ENCODE measurements at regions not wholly inside any gene's neighbourhood (a gene's known extent, or its start where the extent isn't known, plus 50 kb on each side); places are given as distances from the start of the nearest gene placed in this dataset.

- ChIA-PET POLR2A (ENCODE audit: unreplicated experiment) (no interaction called here), CTCF (no interaction called here)
- Histone ChIP-seq H3K23ac (ENCODE audit: low read depth, low read length) (no peak overlapping the region), H2AK5ac (ENCODE audit: low read depth, low read length) (no peak overlapping the region), H2BK120ac (ENCODE audit: low read depth, low read length) (no peak overlapping the region), H3K4ac (ENCODE audit: low read depth, low read length) (no peak overlapping the region), H3K18ac (ENCODE audit: low read depth, low read length) (no peak overlapping the region), H4K5ac (ENCODE audit: low read depth, low read length) (no peak overlapping the region), H2BK15ac (ENCODE audit: low read depth, low read length) (no peak overlapping the region), H2AFZ (replicated peaks; ENCODE audit: low read length, poor library complexity) (no peak overlapping the region), H4K20me1 (ENCODE audit: insufficient read depth, low read length) (no peaks in the 10 kb centered on the region), H3K27me3 (ENCODE audit: control insufficient read depth, insufficient read depth, low read length) (peaks cover 2% of the 10 kb centered on the region; the same call in 1 of the 2 replicates), H2BK20ac (ENCODE audit: low read depth, low read length) (no peak overlapping the region), H3K4me3 (ENCODE audit: insufficient read depth, low read depth, low read length) (no peak overlapping the region), H4K8ac (ENCODE audit: low read depth in 2 of 2, low read length in 2 of 2) (no peak overlapping the region), H2BK5ac (ENCODE audit: low read depth, low read length, poor library complexity, severe bottlenecking) (no peak overlapping the region), H3K14ac (replicated peaks; ENCODE audit: low read depth, low read length) (no peak overlapping the region), H3K4me1 (ENCODE audit: control insufficient read depth, insufficient read depth, low read length) (no peaks in the 10 kb centered on the region), H3K4me2 (ENCODE audit: low read depth, low read length) (no peak overlapping the region), H4K91ac (ENCODE audit: insufficient read depth, low read depth, low read length) (no peak overlapping the region), H3K9ac (ENCODE audit: low read depth, low read length) (no peak overlapping the region), H2AK9ac (replicated peaks; ENCODE audit: low read depth, low read length, poor library complexity) (no peak overlapping the region), H3K56ac (ENCODE audit: extremely low read depth, insufficient read depth, low read length) (no peak overlapping the region), H3K36me3 (ENCODE audit: control insufficient read depth, insufficient read depth, low read length) (no peaks in the 10 kb centered on the region), H3K9me3 (ENCODE audit: control insufficient read depth, insufficient read depth, low read length) (no peaks in the 10 kb centered on the region; the same call in 1 of the 2 replicates), H3K9me1 (ENCODE audit: insufficient read depth, low read length) (no peaks in the 10 kb centered on the region), H3K27ac (ENCODE audit: insufficient read depth, low read length) (no peak overlapping the region), H3K79me1 (ENCODE audit: low read depth in 1 of 2, low read length in 2 of 2) (no peaks in the 10 kb centered on the region)
- intact Hi-C loops (cut with micrococcal nuclease) (no loop called here), dilution Hi-C loops (cut with HindIII; ENCODE audit: low sequenced_read_pairs, unreplicated experiment) (no loop called here), in situ Hi-C loops (cut with MboI; ENCODE audit: low sequenced_read_pairs) (no loop called here)
- WGBS, 2 experiments (ENCODE audit: extremely low coverage in 2 of 2, insufficient read length in 1 of 2): no CpG with 5 or more reads among the region's 5 CpGs
- TF ChIP-seq RAD21 (IDR thresholded peaks at IDR 0.05; ENCODE audit: low read length) (no peak), POLR2A (IDR thresholded peaks at IDR 0.05; ENCODE audit: low read depth, low read length) (no peak), BHLHE40 (IDR thresholded peaks at IDR 0.05; ENCODE audit: low read depth, low read length) (no peak), CHD1 (IDR thresholded peaks at IDR 0.05; ENCODE audit: low read depth, low read length) (no peak), NFE2L2 (IDR thresholded peaks at IDR 0.05; ENCODE audit: low read depth, low read length) (no peak), MXI1 (IDR thresholded peaks at IDR 0.05; ENCODE audit: borderline replicate concordance, low read depth, low read length) (no peak), FOS (IDR thresholded peaks at IDR 0.05; ENCODE audit: low read depth, low read length) (no peak)
- TF ChIP-seq, protein P1, sequence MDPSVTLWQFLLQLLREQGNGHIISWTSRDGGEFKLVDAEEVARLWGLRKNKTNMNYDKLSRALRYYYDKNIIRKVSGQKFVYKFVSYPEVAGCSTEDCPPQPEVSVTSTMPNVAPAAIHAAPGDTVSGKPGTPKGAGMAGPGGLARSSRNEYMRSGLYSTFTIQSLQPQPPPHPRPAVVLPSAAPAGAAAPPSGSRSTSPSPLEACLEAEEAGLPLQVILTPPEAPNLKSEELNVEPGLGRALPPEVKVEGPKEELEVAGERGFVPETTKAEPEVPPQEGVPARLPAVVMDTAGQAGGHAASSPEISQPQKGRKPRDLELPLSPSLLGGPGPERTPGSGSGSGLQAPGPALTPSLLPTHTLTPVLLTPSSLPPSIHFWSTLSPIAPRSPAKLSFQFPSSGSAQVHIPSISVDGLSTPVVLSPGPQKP (IDR thresholded peaks at IDR 0.05; ENCODE audit: borderline replicate concordance, low read depth, low read length): no peak
- DNase-seq: peak; percentile 13
- no TSS peak for BruUV-seq (replicated peaks)
- no peak for ATAC-seq (ENCODE audit: low read depth)
These were observed 153.7 kb upstream of the OLIG3 start for GRCh38 chr6:137647762-137648447.
